AG09309 (cell line): ENCODE measurements at regions not wholly inside any gene's neighbourhood (a gene's known extent, or its start where the extent isn't known, plus 50 kb on each side); places are given as distances from the start of the nearest gene placed in this dataset.

Source experiments
- DNase-seq: peaks from one replicate; pipeline ENCODE4 v3.0.0-alpha.2; 2010; ENCODE audit warnings: low read depth
- H3K4me3 ChIP-seq: 2 replicates; pipeline ENCODE4 v1.5.1; 2011; ENCODE audit warnings: mild to moderate bottlenecking, low read depth, low read length, moderate library complexity; ENCODE audit not compliant: control insufficient read depth
- TF ChIP-seq, protein P1 (sequence below): IDR thresholded peaks from 2 replicates; pipeline ENCODE4 v1.5.1; 2011; ENCODE audit warnings: mild to moderate bottlenecking, low read depth, low read length, inconsistent platforms; ENCODE audit not compliant: insufficient read depth, control insufficient read depth; ENCODE audit errors: missing control alignments

DNA sequence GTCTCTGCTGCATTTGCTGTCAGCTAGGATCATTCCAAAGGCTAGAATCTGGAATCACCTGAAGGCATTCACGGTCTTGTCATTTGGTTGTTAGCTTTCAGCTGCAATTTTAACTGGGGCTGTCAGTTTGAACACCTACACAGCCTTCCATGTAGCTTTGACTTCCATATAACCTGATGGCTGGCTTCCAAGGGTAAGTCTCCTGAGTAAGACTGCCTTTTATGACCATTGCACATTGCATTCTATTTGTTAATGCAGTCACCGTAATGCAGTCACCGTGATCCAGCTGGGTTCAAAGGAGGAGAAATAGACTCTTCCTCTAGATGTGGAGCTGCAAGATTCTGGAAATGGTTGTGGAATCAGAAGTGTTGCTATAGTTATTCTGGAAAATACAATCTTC, 1284.2 kb downstream of the ADGRL3 start:
- H3K4me3 ChIP-seq = no peak overlapping the region
- TF ChIP-seq, protein P1, sequence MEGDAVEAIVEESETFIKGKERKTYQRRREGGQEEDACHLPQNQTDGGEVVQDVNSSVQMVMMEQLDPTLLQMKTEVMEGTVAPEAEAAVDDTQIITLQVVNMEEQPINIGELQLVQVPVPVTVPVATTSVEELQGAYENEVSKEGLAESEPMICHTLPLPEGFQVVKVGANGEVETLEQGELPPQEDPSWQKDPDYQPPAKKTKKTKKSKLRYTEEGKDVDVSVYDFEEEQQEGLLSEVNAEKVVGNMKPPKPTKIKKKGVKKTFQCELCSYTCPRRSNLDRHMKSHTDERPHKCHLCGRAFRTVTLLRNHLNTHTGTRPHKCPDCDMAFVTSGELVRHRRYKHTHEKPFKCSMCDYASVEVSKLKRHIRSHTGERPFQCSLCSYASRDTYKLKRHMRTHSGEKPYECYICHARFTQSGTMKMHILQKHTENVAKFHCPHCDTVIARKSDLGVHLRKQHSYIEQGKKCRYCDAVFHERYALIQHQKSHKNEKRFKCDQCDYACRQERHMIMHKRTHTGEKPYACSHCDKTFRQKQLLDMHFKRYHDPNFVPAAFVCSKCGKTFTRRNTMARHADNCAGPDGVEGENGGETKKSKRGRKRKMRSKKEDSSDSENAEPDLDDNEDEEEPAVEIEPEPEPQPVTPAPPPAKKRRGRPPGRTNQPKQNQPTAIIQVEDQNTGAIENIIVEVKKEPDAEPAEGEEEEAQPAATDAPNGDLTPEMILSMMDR = no peak
- no peak for DNase-seq

DNA sequence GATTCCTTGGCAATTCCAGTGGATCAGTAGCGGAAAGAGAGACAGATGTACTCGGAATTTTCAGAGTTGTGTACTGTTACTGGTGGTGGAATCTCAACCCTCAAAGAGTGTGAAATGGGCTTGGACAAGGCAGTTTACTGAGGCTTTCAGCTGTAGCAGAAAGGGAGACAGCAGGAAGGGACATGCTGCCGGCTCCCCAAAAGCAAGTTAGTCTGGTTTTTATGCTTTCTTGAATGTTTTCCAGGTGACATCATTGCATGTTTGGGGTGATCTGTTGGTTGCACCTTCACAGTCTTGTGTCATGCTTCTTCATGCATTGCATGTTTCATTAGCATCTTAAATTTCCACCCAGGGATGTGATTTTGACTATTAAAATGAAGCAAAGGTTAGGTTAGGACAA, 1282.2 kb downstream of the ADGRL3 start:
- no peak overlapping the region for H3K4me3 ChIP-seq
- no peak for DNase-seq
- TF ChIP-seq, protein P1 = no peak

DNA sequence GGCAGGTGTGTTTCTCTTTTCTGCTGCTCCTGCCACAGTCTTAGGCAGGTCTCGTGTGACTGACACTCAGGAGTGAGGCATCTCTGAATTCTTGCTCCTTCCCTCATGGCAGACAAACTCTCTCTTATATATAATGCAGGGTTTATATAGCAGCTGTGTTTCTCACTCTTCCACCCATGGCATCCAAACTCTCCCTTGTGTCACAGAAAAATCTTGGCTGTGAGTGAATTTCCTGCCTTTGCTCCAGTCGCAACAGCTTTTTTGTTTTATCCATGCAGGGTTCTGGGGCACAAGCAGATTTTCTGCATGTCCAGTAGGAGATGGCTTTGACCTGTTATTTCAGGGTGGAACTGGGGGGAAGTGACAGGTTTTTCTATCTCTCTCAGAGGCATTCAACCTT, 1275.5 kb downstream of the ADGRL3 start:
- DNase-seq = no peak
- H3K4me3 ChIP-seq = no peak overlapping the region
- TF ChIP-seq, protein P1 = no peak

DNA sequence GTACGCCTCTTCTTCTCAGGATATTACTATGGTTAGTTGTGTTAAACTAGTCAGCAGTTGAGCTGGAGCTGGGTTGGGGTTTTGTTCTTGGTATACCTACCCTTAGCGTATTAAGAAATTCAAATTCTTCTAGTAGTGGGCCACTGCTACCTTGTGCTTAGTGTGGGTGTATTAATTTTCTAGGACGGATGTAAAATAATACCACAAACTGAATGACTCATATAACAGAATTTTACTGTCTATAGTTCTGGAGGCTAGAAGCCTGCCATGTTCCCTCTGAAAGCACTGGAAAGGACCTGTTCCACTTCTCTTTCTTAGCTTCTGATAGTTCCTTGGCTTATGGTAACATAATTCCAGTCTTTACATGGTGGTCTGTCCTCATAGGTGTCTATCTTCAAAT, 1274.7 kb downstream of the ADGRL3 start:
- no peak for DNase-seq
- TF ChIP-seq, protein P1 = no peak
- no peak overlapping the region for H3K4me3 ChIP-seq

DNA sequence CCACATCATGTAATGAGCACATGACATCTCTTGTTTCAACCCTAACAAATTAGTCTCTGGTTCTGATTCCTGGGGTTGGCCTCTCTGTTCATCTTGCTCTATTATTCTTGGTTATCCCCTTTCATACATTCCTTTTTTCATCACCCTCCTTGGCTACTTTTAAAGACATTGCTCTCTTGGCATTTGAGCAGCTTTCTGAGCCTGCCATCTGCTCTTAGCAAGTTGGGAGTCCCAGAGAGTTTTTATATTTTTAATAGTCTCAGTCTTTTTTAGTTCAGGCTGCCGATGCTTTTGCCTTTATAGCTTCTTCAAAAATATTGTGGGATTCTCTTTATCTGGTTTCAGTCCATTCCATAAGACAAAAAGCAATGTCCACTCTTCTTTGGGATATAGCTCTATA, 1270.9 kb downstream of the ADGRL3 start:
- no peak for DNase-seq
- TF ChIP-seq, protein P1 = no peak
- H3K4me3 ChIP-seq = no peak overlapping the region

DNA sequence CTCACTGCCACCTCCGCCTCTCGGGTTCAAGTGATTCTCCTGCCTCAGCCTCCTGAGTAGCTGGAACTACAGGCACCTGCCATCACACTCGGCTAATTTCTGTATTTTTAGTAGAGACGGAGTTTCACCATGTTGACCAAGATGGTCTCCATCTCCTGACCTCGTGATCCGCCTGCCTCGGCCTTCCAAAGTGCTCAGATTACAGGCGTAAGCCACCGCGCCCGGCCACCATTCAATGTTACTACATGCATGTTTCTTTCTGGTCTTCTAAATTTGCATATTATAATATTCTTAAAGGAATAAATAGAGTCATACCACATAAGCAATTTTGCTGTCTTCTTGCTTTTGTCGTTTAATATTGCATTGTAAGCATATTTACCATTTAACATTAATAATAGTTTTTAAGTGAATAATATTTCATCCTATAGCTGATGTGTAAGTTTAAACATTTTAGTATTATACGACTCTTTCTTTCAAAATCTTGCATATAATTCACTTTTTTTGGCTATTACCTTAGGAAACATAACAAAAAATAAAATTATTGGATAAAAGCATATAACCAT, 1270.4 kb downstream of the ADGRL3 start:
- H3K4me3 ChIP-seq = no peak overlapping the region
- no peak for DNase-seq
- TF ChIP-seq, protein P1 = no peak

DNA sequence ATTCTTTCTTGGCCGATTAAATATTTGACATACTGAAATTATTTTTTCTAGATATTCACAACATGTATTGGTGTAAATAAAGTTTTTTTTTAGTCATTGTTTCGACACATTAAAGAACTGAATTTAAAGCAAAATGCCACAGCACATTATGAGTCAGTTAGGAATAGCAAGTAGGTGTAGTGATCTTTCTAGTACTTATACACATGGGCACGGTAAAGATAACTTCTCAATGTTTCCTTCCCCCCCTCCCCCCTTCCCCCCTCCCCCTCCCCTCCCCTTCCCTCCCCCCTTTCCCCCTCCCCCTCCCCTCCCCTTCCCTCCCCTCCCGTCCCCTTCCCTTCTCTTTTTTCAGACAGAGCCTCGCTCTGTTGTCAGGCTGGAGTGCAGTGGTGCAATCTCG, 1269.9 kb downstream of the ADGRL3 start:
- TF ChIP-seq, protein P1 = no peak
- H3K4me3 ChIP-seq = no peak overlapping the region
- no peak for DNase-seq
